NCI-H526 (cell line): ENCODE measurements at regions not wholly inside any gene's neighbourhood (a gene's known extent, or its start where the extent isn't known, plus 50 kb on each side); places are given as distances from the start of the nearest gene placed in this dataset.
"Not testable (repeated sequence)": the region's sequence is repeated elsewhere in the genome, so short reads cannot be mapped to it uniquely, and the experiment has no call there.

Experiments used
- DNase-seq, 2 experiments: peaks; one replicate each; lab custom pipeline; 2025; lab: John Stamatoyannopoulos, UW

- peak in 1 of 2 experiments; percentile 33 for DNase-seq
Observed at GRCh38 chr5:107772418-107773310, 101.9 kb upstream of the EFNA5 start.

GRCh38 chr5:107771926-107772325 lies 101.2 kb upstream of the EFNA5 start:
- no peak for DNase-seq

GRCh38 chr5:107770051-107770450 lies 99.3 kb upstream of the EFNA5 start:
- DNase-seq, result no peak

- DNase-seq, result no peak
Observed at GRCh38 chr5:107769519-107769918, 98.8 kb upstream of the EFNA5 start.

GRCh38 chr5:107766972-107767371 lies 96.2 kb upstream of the EFNA5 start:
- no peak for DNase-seq

GRCh38 chr5:107766439-107766838 lies 95.7 kb upstream of the EFNA5 start:
- no peak for DNase-seq

GRCh38 chr5:107765805-107766063 lies 95.0 kb upstream of the EFNA5 start:
- DNase-seq, result no peak

- DNase-seq, result no peak
Observed at GRCh38 chr5:107764976-107765804, 94.5 kb upstream of the EFNA5 start.

GRCh38 chr5:107764282-107764681 lies 93.5 kb upstream of the EFNA5 start:
- no peak for DNase-seq

- DNase-seq, result no peak
Observed at GRCh38 chr5:107753427-107753826, 82.7 kb upstream of the EFNA5 start.

- DNase-seq, result no peak
Observed at GRCh38 chr5:107744418-107745330, 73.9 kb upstream of the EFNA5 start.

- DNase-seq, result no peak
Observed at GRCh38 chr5:107743373-107744000, 72.8 kb upstream of the EFNA5 start.

- DNase-seq, result no peak
Observed at GRCh38 chr5:107739661-107740060, 68.9 kb upstream of the EFNA5 start.

GRCh38 chr5:107736638-107737037 lies 65.9 kb upstream of the EFNA5 start:
- no peak for DNase-seq

- DNase-seq, result not testable (repeated sequence)
Observed at GRCh38 chr5:107736089-107736488, 65.4 kb upstream of the EFNA5 start.

GRCh38 chr5:107735558-107735957 lies 64.8 kb upstream of the EFNA5 start:
- DNase-seq, result no peak

- DNase-seq, result no peak
Observed at GRCh38 chr5:107726896-107727295, 56.2 kb upstream of the EFNA5 start.

GRCh38 chr5:107724642-107725041 lies 53.9 kb upstream of the EFNA5 start:
- no peak for DNase-seq

- not testable (repeated sequence) for DNase-seq
Observed at GRCh38 chr5:107721241-107721640, 50.5 kb upstream of the EFNA5 start.
